Fibroblast of the aortic adventitia (primary cell): ENCODE measurements at regions not wholly inside any gene's neighbourhood (a gene's known extent, or its start where the extent isn't known, plus 50 kb on each side); places are given as distances from the start of the nearest gene placed in this dataset.

Experiments
- DNase-seq: peaks from one replicate; pipeline ENCODE4 v3.0.0-alpha.2; 2010; ENCODE audit warnings: low read depth
- H3K4me3 ChIP-seq: 2 replicates; pipeline ENCODE4 v1.5.1; 2011; ENCODE audit warnings: low read depth, mild to moderate bottlenecking, control low read depth, low read length, moderate library complexity
- CTCF ChIP-seq: IDR thresholded peaks from 2 replicates; pipeline ENCODE4 v1.5.1; 2011; ENCODE audit warnings: mild to moderate bottlenecking, low read length, control low read depth, inconsistent platforms; ENCODE audit not compliant: insufficient read depth

GRCh38 chr1:37265786-37266667 lies 208.4 kb upstream of the ZC3H12A start:
- no peak overlapping the region for H3K4me3 ChIP-seq
- TF ChIP-seq CTCF = no peak
- DNase-seq = no peak

DNA sequence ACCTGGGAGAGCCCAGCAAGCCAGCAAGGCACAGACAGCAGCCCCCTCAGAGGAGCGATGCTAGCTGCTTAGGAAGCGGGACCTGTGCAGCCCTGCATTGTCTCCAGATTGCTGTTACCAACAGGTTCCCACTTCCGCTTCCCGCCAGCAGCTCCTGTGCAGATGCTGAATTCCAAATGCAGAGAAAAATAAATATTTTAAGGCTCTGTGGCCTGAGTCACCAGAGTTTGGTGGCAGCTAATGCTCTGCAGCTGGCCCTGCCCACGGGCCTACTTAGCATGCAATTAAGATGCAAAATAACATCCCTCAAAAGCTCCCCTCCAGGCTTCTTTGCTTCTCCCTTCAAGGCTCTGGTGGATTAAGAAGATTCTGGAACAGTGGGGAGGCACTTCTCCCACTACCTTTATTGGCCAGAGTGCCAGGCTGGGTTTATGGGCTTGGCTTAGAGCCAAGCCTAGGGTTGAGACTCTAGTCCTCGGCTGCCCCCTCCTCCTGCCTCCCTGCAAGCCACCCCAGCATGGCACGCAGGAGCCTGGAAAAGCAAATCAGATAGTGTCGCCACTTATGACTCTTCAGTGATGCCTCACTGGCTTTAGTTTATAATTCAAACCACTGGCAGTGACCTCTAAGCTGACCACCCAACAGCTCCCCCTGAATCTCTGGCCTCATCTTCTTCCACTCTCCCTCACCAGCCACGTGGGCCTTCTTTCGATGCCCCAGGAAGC lies 207.1 kb upstream of the ZC3H12A start:
- no peak overlapping the region for H3K4me3 ChIP-seq
- TF ChIP-seq CTCF = no peak
- no peak for DNase-seq

- TF ChIP-seq CTCF = no peak
- H3K4me3 ChIP-seq = no peak overlapping the region
- DNase-seq = no peak
Observed at GRCh38 chr1:37270639-37271038, 203.7 kb upstream of the ZC3H12A start.

- TF ChIP-seq CTCF = no peak
- DNase-seq = no peak
- no peak overlapping the region for H3K4me3 ChIP-seq
Observed at GRCh38 chr1:37272626-37273025, 201.8 kb upstream of the ZC3H12A start.

- H3K4me3 ChIP-seq = no peak overlapping the region
- TF ChIP-seq CTCF = no peak
Observed at GRCh38 chr1:37274486-37274885, 199.9 kb upstream of the ZC3H12A start.

DNA sequence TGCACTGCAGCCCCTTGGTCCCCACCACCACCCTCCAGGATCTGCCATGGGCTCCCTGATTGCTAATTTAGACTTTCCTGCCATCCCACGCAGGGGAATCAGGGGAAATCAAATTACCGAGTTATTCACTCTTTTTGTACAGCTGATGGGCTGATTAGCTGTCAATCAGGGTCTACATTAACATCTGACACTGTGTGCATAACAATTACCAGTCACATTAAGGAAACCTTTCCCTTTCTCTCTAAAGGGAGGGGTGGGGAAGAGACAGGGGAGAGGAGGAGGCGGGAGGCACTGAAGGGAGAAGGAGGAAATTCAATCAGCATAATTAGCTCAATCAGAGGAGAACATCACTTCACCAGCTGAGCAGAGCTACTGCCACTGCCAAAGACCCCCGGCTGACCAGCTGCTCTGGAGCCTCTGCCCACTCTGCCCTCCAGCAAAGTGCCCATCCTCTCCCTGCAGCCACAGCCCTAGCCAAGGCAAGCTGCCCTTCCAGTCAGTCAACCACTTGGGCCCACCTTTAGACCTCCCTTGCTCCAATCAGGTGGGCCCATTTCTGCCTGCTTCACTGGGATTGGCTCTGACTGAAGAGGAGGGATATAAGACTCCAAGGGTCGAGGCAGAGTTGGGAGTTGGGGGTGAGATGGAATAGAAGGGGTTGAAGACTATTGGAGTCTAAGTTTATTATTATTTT lies 199.3 kb upstream of the ZC3H12A start:
- no peak for DNase-seq
- no peak for TF ChIP-seq CTCF
- no peak overlapping the region for H3K4me3 ChIP-seq

More at GRCh38 chr1:37274486-37274885, 199.9 kb upstream of the ZC3H12A start:
- no peak for DNase-seq
